CD14-positive monocyte (primary cell): ENCODE measurements at regions not wholly inside any gene's neighbourhood (a gene's known extent, or its start where the extent isn't known, plus 50 kb on each side); places are given as distances from the start of the nearest gene placed in this dataset.

ENCODE experiments used
- DNase-seq, 3 donors: peaks; one replicate each; pipeline ENCODE4 v3.0.0-alpha.2; 2011 to 2022
- H2AFZ ChIP-seq: 2 replicates; pipeline ENCODE4 v1.6.0; 2012; ENCODE audit warnings: mild to moderate bottlenecking, low read depth, low read length, inconsistent platforms; ENCODE audit not compliant: insufficient read depth, poor library complexity, severe bottlenecking
- H3K27ac ChIP-seq, 2 donors: 1 replicate in 1 of 2; 2 replicates in 1 of 2; pipeline ENCODE4 v1.5.1; 2012 to 2013; ENCODE audit warnings: low read length in 2 of 2, control low read depth in 1 of 2, inconsistent platforms in 1 of 2, low read depth in 1 of 2, mild to moderate bottlenecking in 1 of 2
- H3K27me3 ChIP-seq, 2 donors: one replicate each; pipeline versions ENCODE4 v1.6.0 to v1.6.1; 2011 to 2013; ENCODE audit warnings: low read length in 2 of 2; ENCODE audit not compliant: control insufficient read depth in 2 of 2, insufficient read depth in 2 of 2
- H3K36me3 ChIP-seq, 2 donors: replicated peaks in 1 of 2; 1 replicate in 1 of 2; 2 replicates in 1 of 2; pipeline versions ENCODE4 v1.5.1 to v1.6.1; 2012 to 2013; ENCODE audit warnings: low read length in 2 of 2, control low read depth in 1 of 2, inconsistent platforms in 1 of 2, mild to moderate bottlenecking in 1 of 2; ENCODE audit not compliant: insufficient read depth in 2 of 2, control insufficient read depth in 1 of 2
- H3K4me1 ChIP-seq, 2 donors: 1 replicate in 1 of 2; 2 replicates in 1 of 2; pipeline versions ENCODE4 v1.5.1 to v1.6.1; 2012 to 2013; ENCODE audit warnings: low read length in 2 of 2, control low read depth in 1 of 2, inconsistent platforms in 1 of 2, mild to moderate bottlenecking in 1 of 2, moderate library complexity in 1 of 2; ENCODE audit not compliant: insufficient read depth in 2 of 2, control insufficient read depth in 1 of 2
- H3K4me2 ChIP-seq: replicated peaks from 2 replicates; pipeline ENCODE3; 2012; ENCODE audit warnings: low read length, moderate library complexity, mild to moderate bottlenecking; ENCODE audit not compliant: poor library complexity, severe bottlenecking; ENCODE audit errors: extremely low read depth
- H3K4me3 ChIP-seq, 3 experiments: fragments of 200-600 bp in 1 of 3; sonication (generic) in 1 of 3; replicated peaks in 1 of 3; 1 replicate in 2 of 3; 2 replicates in 1 of 3; pipeline ENCODE4 v1.5.1; 2011 to 2013; ENCODE audit warnings: low read length in 3 of 3, mild to moderate bottlenecking in 3 of 3, control low read depth in 2 of 3, low read depth in 2 of 3, inconsistent platforms in 1 of 3, moderate library complexity in 1 of 3
- H3K79me2 ChIP-seq: 2 replicates; pipeline ENCODE4 v1.6.0; 2012; ENCODE audit warnings: mild to moderate bottlenecking, control low read depth, inconsistent platforms, low read length, moderate library complexity; ENCODE audit not compliant: insufficient read depth
- H3K9ac ChIP-seq: 2 replicates; pipeline ENCODE4 v1.6.0; 2017; ENCODE audit warnings: low read length, mild to moderate bottlenecking; ENCODE audit not compliant: insufficient read depth, poor library complexity, severe bottlenecking
- H3K9me3 ChIP-seq, 2 donors: replicated peaks in 1 of 2; 1 replicate in 1 of 2; 2 replicates in 1 of 2; pipeline versions ENCODE4 v1.5.1 to v1.6.1; 2012 to 2013; ENCODE audit warnings: low read length in 2 of 2, control low read depth in 1 of 2; ENCODE audit not compliant: control insufficient read depth in 1 of 2, insufficient read depth in 1 of 2
- H4K20me1 ChIP-seq: 2 replicates; pipeline ENCODE4 v1.6.0; 2012; ENCODE audit warnings: mild to moderate bottlenecking, low read length, control low read depth, moderate library complexity; ENCODE audit not compliant: insufficient read depth
- H3K27ac Mint-ChIP-seq, 7 donors: one replicate each; pipeline ENCODE4 v1.8.0; 2020; ENCODE audit warnings: mild to moderate bottlenecking in 7 of 7, mixed read lengths in 7 of 7, moderate library complexity in 6 of 7, inconsistent platforms in 2 of 7
- H3K27me3 Mint-ChIP-seq, 3 donors: one replicate each; pipeline ENCODE4 v1.8.0; 2021 to 2022; ENCODE audit warnings: low read depth in 3 of 3, mild to moderate bottlenecking in 3 of 3, mixed read lengths in 3 of 3, moderate library complexity in 3 of 3, inconsistent platforms in 1 of 3
- H3K36me3 Mint-ChIP-seq, 2 donors: one replicate each; pipeline ENCODE4 v1.8.0; 2020; ENCODE audit warnings: mixed read lengths in 2 of 2, inconsistent platforms in 1 of 2, mild to moderate bottlenecking in 1 of 2
- H3K4me1 Mint-ChIP-seq: one replicate; pipeline ENCODE4 v1.8.0; 2020; ENCODE audit warnings: mild to moderate bottlenecking, mixed read lengths
- H3K4me3 Mint-ChIP-seq, 2 donors: one replicate each; pipeline ENCODE4 v1.8.0; 2020; ENCODE audit warnings: mild to moderate bottlenecking in 2 of 2, mixed read lengths in 2 of 2, moderate library complexity in 1 of 2
- H3K9me3 Mint-ChIP-seq, 7 donors: one replicate each; pipeline ENCODE4 v1.8.0; 2020 to 2022; ENCODE audit warnings: mixed read lengths in 7 of 7, mild to moderate bottlenecking in 6 of 7, moderate library complexity in 6 of 7, inconsistent platforms in 2 of 7
- WGBS: methylation state at CpG from one replicate; pipeline ENCODE4 v1.1.5; 2013; ENCODE audit warnings: missing lambda C conversion rate; ENCODE audit not compliant: insufficient coverage; 5-methylcytosine and 5-hydroxymethylcytosine counted together
- intact Hi-C, 2 donors: fragments of 100-400 bp; cut with micrococcal nuclease; formaldehyde crosslinking; loops; one replicate each; pipeline versions ENCODE4 v1.15.0 to v1.15.1; 2023
- TF ChIP-seq, protein P1 (sequence below): fragments of 200-600 bp; IDR thresholded peaks from one replicate; pipeline ENCODE4 v1.8.0; 2022; ENCODE audit warnings: antibody characterized with exemption, mild to moderate bottlenecking

DNA sequence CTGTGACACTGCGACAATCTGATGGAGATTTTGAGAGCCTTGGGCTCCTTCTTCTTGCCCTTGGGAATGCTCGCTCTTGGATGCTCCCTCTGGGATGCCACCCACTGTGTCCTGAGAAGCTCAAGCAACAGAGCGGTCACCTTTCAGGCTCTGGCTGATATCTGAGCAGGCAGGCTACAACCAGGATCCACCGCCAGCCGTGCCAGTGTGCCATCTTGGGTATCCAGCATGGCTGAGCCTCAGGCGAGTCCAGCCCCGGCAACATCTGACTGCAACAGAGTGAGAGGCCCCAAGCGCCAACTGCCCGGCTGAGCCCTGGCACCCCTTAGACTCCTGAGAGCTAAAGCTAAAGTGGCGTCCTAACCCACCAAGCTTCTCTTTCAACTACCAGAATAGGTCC lies 202.1 kb downstream of the IRX2 start:
- Histone ChIP-seq H2AFZ (no peak overlapping the region), H3K4me1 (no peaks in the 10 kb centered on the region), H3K27me3 (no peaks in the 10 kb centered on the region), H3K4me3 (no peak overlapping the region), H3K36me3 (no peaks in the 10 kb centered on the region), H3K9me3 (peaks cover 15 to 38% of the 10 kb centered on the region in 2 donors), H3K27ac (no peak overlapping the region), H4K20me1 (no peaks in the 10 kb centered on the region), H3K9ac (no peak overlapping the region), H3K4me2 (no peak overlapping the region), H3K79me2 (no peaks in the 10 kb centered on the region)
- H3K9me3 Mint-ChIP-seq, result peaks cover 8 to 27% (median 15%) of the 10 kb centered on the region in 7 donors
- no peak for DNase-seq
- H3K4me3 Mint-ChIP-seq, result no peak overlapping the region
- intact Hi-C loops, result no loop called here
- H3K27ac Mint-ChIP-seq, result no peak overlapping the region
- H3K27me3 Mint-ChIP-seq, result peaks cover 0 to 3% (median 0%) of the 10 kb centered on the region in 3 donors
- WGBS, result 88% methylated on average over 10 of the region's 10 CpGs
- TF ChIP-seq, protein P1, sequence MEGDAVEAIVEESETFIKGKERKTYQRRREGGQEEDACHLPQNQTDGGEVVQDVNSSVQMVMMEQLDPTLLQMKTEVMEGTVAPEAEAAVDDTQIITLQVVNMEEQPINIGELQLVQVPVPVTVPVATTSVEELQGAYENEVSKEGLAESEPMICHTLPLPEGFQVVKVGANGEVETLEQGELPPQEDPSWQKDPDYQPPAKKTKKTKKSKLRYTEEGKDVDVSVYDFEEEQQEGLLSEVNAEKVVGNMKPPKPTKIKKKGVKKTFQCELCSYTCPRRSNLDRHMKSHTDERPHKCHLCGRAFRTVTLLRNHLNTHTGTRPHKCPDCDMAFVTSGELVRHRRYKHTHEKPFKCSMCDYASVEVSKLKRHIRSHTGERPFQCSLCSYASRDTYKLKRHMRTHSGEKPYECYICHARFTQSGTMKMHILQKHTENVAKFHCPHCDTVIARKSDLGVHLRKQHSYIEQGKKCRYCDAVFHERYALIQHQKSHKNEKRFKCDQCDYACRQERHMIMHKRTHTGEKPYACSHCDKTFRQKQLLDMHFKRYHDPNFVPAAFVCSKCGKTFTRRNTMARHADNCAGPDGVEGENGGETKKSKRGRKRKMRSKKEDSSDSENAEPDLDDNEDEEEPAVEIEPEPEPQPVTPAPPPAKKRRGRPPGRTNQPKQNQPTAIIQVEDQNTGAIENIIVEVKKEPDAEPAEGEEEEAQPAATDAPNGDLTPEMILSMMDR, result no peak
- H3K36me3 Mint-ChIP-seq, result no peaks in the 10 kb centered on the region
- no peaks in the 10 kb centered on the region for H3K4me1 Mint-ChIP-seq

DNA sequence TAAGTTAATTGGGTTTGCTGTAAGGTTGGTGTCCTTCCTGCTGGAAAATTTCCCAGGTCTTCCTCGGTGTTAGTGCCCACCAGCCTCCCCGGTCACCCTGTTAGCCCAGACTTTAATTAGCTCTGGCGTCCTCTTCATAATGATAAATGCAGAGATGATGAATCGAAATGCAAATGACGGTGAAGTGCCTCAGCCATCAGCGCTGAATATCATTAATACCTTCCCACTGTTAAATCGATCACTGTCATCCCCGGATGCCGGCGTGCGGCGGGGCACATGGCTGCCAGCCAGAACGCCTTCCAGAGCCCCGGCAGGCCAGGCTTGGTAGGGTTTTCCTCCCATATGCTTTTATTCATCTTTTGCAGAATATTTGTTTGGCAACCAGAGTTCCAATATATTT lies 204.5 kb downstream of the IRX2 start:
- TF ChIP-seq, protein P1, result no peak
- no peak overlapping the region for H3K4me3 Mint-ChIP-seq
- no peak overlapping the region for H3K27ac Mint-ChIP-seq
- H3K9ac ChIP-seq, result no peak overlapping the region
- no peak overlapping the region for H2AFZ ChIP-seq
- no peaks in the 10 kb centered on the region for H4K20me1 ChIP-seq
- H3K27me3 Mint-ChIP-seq, result peaks cover 0 to 3% (median 0%) of the 10 kb centered on the region in 3 donors
- H3K27me3 ChIP-seq, result no peaks in the 10 kb centered on the region
- H3K9me3 ChIP-seq, result peaks cover 15 to 42% of the 10 kb centered on the region in 2 donors
- H3K4me3 ChIP-seq, result no peak overlapping the region
- no peaks in the 10 kb centered on the region for H3K36me3 ChIP-seq
- H3K79me2 ChIP-seq, result no peaks in the 10 kb centered on the region
- intact Hi-C loops, result no loop called here
- no peak overlapping the region for H3K4me2 ChIP-seq
- H3K4me1 ChIP-seq, result no peaks in the 10 kb centered on the region
- no peak overlapping the region for H3K27ac ChIP-seq
- 94% methylated on average over 3 of the region's 14 CpGs for WGBS
- H3K36me3 Mint-ChIP-seq, result no peaks in the 10 kb centered on the region
- peaks cover 4 to 32% (median 11%) of the 10 kb centered on the region in 7 donors for H3K9me3 Mint-ChIP-seq
- H3K4me1 Mint-ChIP-seq, result no peaks in the 10 kb centered on the region
- no peak for DNase-seq
